Activated CD8-positive, alpha-beta memory T cell treated with anti-CD3 and anti-CD28 coated beads, Interleukin-2, amount 10 ng/mL, durations not matched to agents 7 days and 5 days (primary cell): ENCODE measurements at regions not wholly inside any gene's neighbourhood (a gene's known extent, or its start where the extent isn't known, plus 50 kb on each side); places are given as distances from the start of the nearest gene placed in this dataset.

ENCODE experiments used
- ATAC-seq: fragments of 150-1000 bp; cut with Tn5 transposase; one replicate; pipeline ENCODE4 v1.10.0; 2021; ENCODE audit warnings: moderate library complexity
- CTCF ChIA-PET: fragments of 350-600 bp; sonication (Branson Sonifier 250); formaldehyde crosslinking; loops from one replicate; lab custom pipeline; 2021; ENCODE audit warnings: antibody characterized with exemption; lab: Charles Lee
- DNase-seq: peaks from one replicate; pipeline ENCODE4 v3.0.0-alpha.2; 2020
- H3K27ac Mint-ChIP-seq: one replicate; pipeline ENCODE4 v1.8.0; 2021; ENCODE audit warnings: mild to moderate bottlenecking, mixed read lengths
- H3K27me3 Mint-ChIP-seq: one replicate; pipeline ENCODE4 v1.8.0; 2021; ENCODE audit warnings: mixed read lengths
- H3K36me3 Mint-ChIP-seq: one replicate; pipeline ENCODE4 v1.8.0; 2021; ENCODE audit warnings: mild to moderate bottlenecking, mixed read lengths
- H3K4me1 Mint-ChIP-seq: one replicate; pipeline ENCODE4 v1.8.0; 2021; ENCODE audit warnings: mixed read lengths
- H3K4me3 Mint-ChIP-seq: one replicate; pipeline ENCODE4 v1.8.0; 2021; ENCODE audit warnings: mild to moderate bottlenecking, moderate library complexity, mixed read lengths
- H3K9me3 Mint-ChIP-seq: one replicate; pipeline ENCODE4 v1.8.0; 2022; ENCODE audit warnings: low read depth, mixed read lengths

GRCh38 chr2:134190807-134191203 is 63.1 kb upstream of the MGAT5 start:
- CTCF ChIA-PET: no interaction called here
- Mint-ChIP-seq H3K27ac (no peak overlapping the region), H3K4me1 (peaks cover 9% of the 10 kb centered on the region), H3K36me3 (peaks cover 12% of the 10 kb centered on the region), H3K9me3 (peaks cover 4% of the 10 kb centered on the region), H3K27me3 (no peaks in the 10 kb centered on the region), H3K4me3 (no peak overlapping the region)
- ATAC-seq (no peak), DNase-seq (no peak)

- ATAC-seq (no peak), DNase-seq (no peak)
- Mint-ChIP-seq H3K9me3 (peaks cover 4% of the 10 kb centered on the region), H3K4me3 (no peak overlapping the region), H3K4me1 (peaks cover 12% of the 10 kb centered on the region), H3K36me3 (peaks cover 10% of the 10 kb centered on the region), H3K27ac (no peak overlapping the region), H3K27me3 (no peaks in the 10 kb centered on the region)
- CTCF ChIA-PET: no interaction called here
Measured at GRCh38 chr2:134191835-134192234, 62.0 kb upstream of the MGAT5 start.

- CTCF ChIA-PET: no interaction called here
- no peak for DNase-seq
- no peak overlapping the region for H3K27ac Mint-ChIP-seq
- no peak overlapping the region for H3K4me3 Mint-ChIP-seq
- H3K9me3 Mint-ChIP-seq: peaks cover 4% of the 10 kb centered on the region
- no peak for ATAC-seq
- H3K36me3 Mint-ChIP-seq: peaks cover 8% of the 10 kb centered on the region
- peaks cover 24% of the 10 kb centered on the region for H3K4me1 Mint-ChIP-seq
- H3K27me3 Mint-ChIP-seq: no peaks in the 10 kb centered on the region
Measured at GRCh38 chr2:134193006-134193405, 60.9 kb upstream of the MGAT5 start.

- peaks cover 30% of the 10 kb centered on the region for H3K4me1 Mint-ChIP-seq
- CTCF ChIA-PET: no interaction called here
- no peak for ATAC-seq
- no peak overlapping the region for H3K4me3 Mint-ChIP-seq
- peaks cover 4% of the 10 kb centered on the region for H3K9me3 Mint-ChIP-seq
- no peaks in the 10 kb centered on the region for H3K27me3 Mint-ChIP-seq
- H3K27ac Mint-ChIP-seq: no peak overlapping the region
- no peak for DNase-seq
- peaks cover 8% of the 10 kb centered on the region for H3K36me3 Mint-ChIP-seq
Measured at GRCh38 chr2:134194519-134194918, 59.4 kb upstream of the MGAT5 start.

GRCh38 chr2:134195341-134195740 is 58.5 kb upstream of the MGAT5 start:
- peaks cover 6% of the 10 kb centered on the region for H3K36me3 Mint-ChIP-seq
- H3K27ac Mint-ChIP-seq: no peak overlapping the region
- CTCF ChIA-PET: interaction anchor here (3.4 kb wide), 1 partner anchor 12 kb away, joined by 19 read pairs; no protein-coding TSS in a partner anchor
- ATAC-seq: no peak
- peaks cover 4% of the 10 kb centered on the region for H3K9me3 Mint-ChIP-seq
- H3K4me3 Mint-ChIP-seq: no peak overlapping the region
- no peak for DNase-seq
- H3K4me1 Mint-ChIP-seq: peaks cover 26% of the 10 kb centered on the region
- no peaks in the 10 kb centered on the region for H3K27me3 Mint-ChIP-seq

- H3K4me3 Mint-ChIP-seq: no peak overlapping the region
- H3K9me3 Mint-ChIP-seq: no peaks in the 10 kb centered on the region
- no peaks in the 10 kb centered on the region for H3K36me3 Mint-ChIP-seq
- no peak for ATAC-seq
- H3K4me1 Mint-ChIP-seq: peaks cover 26% of the 10 kb centered on the region
- H3K27me3 Mint-ChIP-seq: no peaks in the 10 kb centered on the region
- no peak for DNase-seq
- no peak overlapping the region for H3K27ac Mint-ChIP-seq
- CTCF ChIA-PET: interaction anchor here (1.0 to 3.4 kb wide), 5 partner anchors 10 to 214 kb away, joined by 3 to 19 read pairs (median 7); no protein-coding TSS in a partner anchor
Measured at GRCh38 chr2:134197445-134197844, 56.4 kb upstream of the MGAT5 start.

- H3K27ac Mint-ChIP-seq: peak overlapping the region; percentile 14
- no peaks in the 10 kb centered on the region for H3K9me3 Mint-ChIP-seq
- peaks cover 26% of the 10 kb centered on the region for H3K4me1 Mint-ChIP-seq
- H3K36me3 Mint-ChIP-seq: no peaks in the 10 kb centered on the region
- peak; percentile 39 for DNase-seq
- CTCF ChIA-PET: interaction anchor here (0.7 to 3.4 kb wide), 7 partner anchors 9 to 214 kb away, joined by 3 to 19 read pairs (median 4); no protein-coding TSS in a partner anchor
- H3K27me3 Mint-ChIP-seq: no peaks in the 10 kb centered on the region
- H3K4me3 Mint-ChIP-seq: no peak overlapping the region
- no peak for ATAC-seq
Measured at GRCh38 chr2:134198006-134198634, 55.8 kb upstream of the MGAT5 start.

GRCh38 chr2:134199123-134199522 is 54.7 kb upstream of the MGAT5 start:
- Mint-ChIP-seq H3K9me3 (no peaks in the 10 kb centered on the region), H3K27me3 (no peaks in the 10 kb centered on the region), H3K4me3 (no peak overlapping the region), H3K4me1 (peaks cover 26% of the 10 kb centered on the region), H3K27ac (no peak overlapping the region), H3K36me3 (no peaks in the 10 kb centered on the region)
- no peak for ATAC-seq
- no peak for DNase-seq
- CTCF ChIA-PET: interaction anchor here (0.7 to 1.3 kb wide), 3 partner anchors 18 to 79 kb away, joined by 3 to 4 read pairs (median 3); no protein-coding TSS in a partner anchor

- H3K27me3 Mint-ChIP-seq: no peaks in the 10 kb centered on the region
- H3K4me1 Mint-ChIP-seq: peaks cover 26% of the 10 kb centered on the region
- H3K27ac Mint-ChIP-seq: no peak overlapping the region
- H3K4me3 Mint-ChIP-seq: no peak overlapping the region
- no peaks in the 10 kb centered on the region for H3K36me3 Mint-ChIP-seq
- H3K9me3 Mint-ChIP-seq: no peaks in the 10 kb centered on the region
- CTCF ChIA-PET: interaction anchor here (3.8 kb wide), 1 partner anchor 15 kb away, joined by 13 read pairs; no protein-coding TSS in a partner anchor
- ATAC-seq (no peak), DNase-seq (no peak)
Measured at GRCh38 chr2:134200036-134200618, 53.7 kb upstream of the MGAT5 start.

- H3K36me3 Mint-ChIP-seq: no peaks in the 10 kb centered on the region
- H3K27ac Mint-ChIP-seq: no peak overlapping the region
- H3K4me1 Mint-ChIP-seq: peaks cover 20% of the 10 kb centered on the region
- no peaks in the 10 kb centered on the region for H3K9me3 Mint-ChIP-seq
- DNase-seq (no peak), ATAC-seq (no peak)
- no peaks in the 10 kb centered on the region for H3K27me3 Mint-ChIP-seq
- no peak overlapping the region for H3K4me3 Mint-ChIP-seq
- CTCF ChIA-PET: interaction anchor here (0.9 to 3.8 kb wide), 4 partner anchors 14 to 211 kb away, joined by 3 to 13 read pairs (median 4); no protein-coding TSS in a partner anchor
Measured at GRCh38 chr2:134201533-134201932, 52.3 kb upstream of the MGAT5 start.

- no peak overlapping the region for H3K27ac Mint-ChIP-seq
- CTCF ChIA-PET: interaction anchor here (1.2 to 3.8 kb wide), 3 partner anchors 13 to 84 kb away, joined by 3 to 13 read pairs (median 4); no protein-coding TSS in a partner anchor
- no peaks in the 10 kb centered on the region for H3K27me3 Mint-ChIP-seq
- peaks cover 17% of the 10 kb centered on the region for H3K4me1 Mint-ChIP-seq
- H3K4me3 Mint-ChIP-seq: no peak overlapping the region
- H3K9me3 Mint-ChIP-seq: no peaks in the 10 kb centered on the region
- no peaks in the 10 kb centered on the region for H3K36me3 Mint-ChIP-seq
- DNase-seq (no peak), ATAC-seq (no peak)
Measured at GRCh38 chr2:134202371-134202770, 51.5 kb upstream of the MGAT5 start.

- Mint-ChIP-seq H3K27ac (no peak overlapping the region), H3K27me3 (no peaks in the 10 kb centered on the region), H3K9me3 (no peaks in the 10 kb centered on the region), H3K36me3 (no peaks in the 10 kb centered on the region), H3K4me3 (no peak overlapping the region), H3K4me1 (peaks cover 11% of the 10 kb centered on the region)
- DNase-seq: no peak
- CTCF ChIA-PET: interaction anchor here (1.2 to 3.8 kb wide), 2 partner anchors 12 to 74 kb away, joined by 3 to 13 read pairs; no protein-coding TSS in a partner anchor
- ATAC-seq: no peak
Measured at GRCh38 chr2:134203175-134203574, 50.7 kb upstream of the MGAT5 start.
